B cell (primary cell): ENCODE measurements at regions not wholly inside any gene's neighbourhood (a gene's known extent, or its start where the extent isn't known, plus 50 kb on each side); places are given as distances from the start of the nearest gene placed in this dataset.

Experiments
- ATAC-seq: fragments of 200-7000 bp; cut with Tn5 transposase; one replicate; pipeline ENCODE4 v1.10.0; 2021; ENCODE audit warnings: low read depth, mild to moderate bottlenecking, moderate number of reproducible peaks, moderate library complexity
- CTCF ChIA-PET: fragments of 350-600 bp; sonication (Branson Sonifier 250); formaldehyde crosslinking; loops from one replicate; lab custom pipeline; 2021; ENCODE audit warnings: antibody characterized with exemption, inconsistent platforms; lab: Charles Lee
- POLR2A ChIA-PET: fragments of 350-600 bp; sonication (Branson Sonifier 250); formaldehyde crosslinking; loops from one replicate; lab custom pipeline; 2021; ENCODE audit warnings: antibody characterized with exemption; lab: Charles Lee
- DNase-seq: peaks from one replicate; pipeline ENCODE4 v3.0.0; 2013
- H2AFZ ChIP-seq: 2 replicates; pipeline ENCODE4 v1.6.1; 2012; ENCODE audit warnings: mild to moderate bottlenecking, low read depth, low read length; ENCODE audit not compliant: insufficient read depth, poor library complexity, severe bottlenecking
- H3K27ac ChIP-seq, 2 donors: 1 replicate in 1 of 2; 2 replicates in 1 of 2; pipeline ENCODE4 v1.5.1; 2012 to 2013; ENCODE audit warnings: low read length in 2 of 2, mild to moderate bottlenecking in 2 of 2, moderate library complexity in 1 of 2
- H3K27me3 ChIP-seq, 4 experiments: fragments of 200-600 bp in 1 of 4; sonication (generic) in 1 of 4; replicated peaks in 1 of 4; 1 replicate in 2 of 4; 2 replicates in 2 of 4; pipeline versions ENCODE4 v1.6.1 to v1.7.0; 2013 to 2016; ENCODE audit warnings: low read length in 3 of 4, mild to moderate bottlenecking in 2 of 4, mixed read lengths in 1 of 4, moderate library complexity in 1 of 4; ENCODE audit not compliant: insufficient read depth in 4 of 4, control insufficient read depth in 3 of 4; ENCODE audit errors: control extremely low read depth in 1 of 4
- H3K36me3 ChIP-seq, 2 experiments: replicated peaks in 1 of 2; 1 replicate in 1 of 2; 2 replicates in 1 of 2; pipeline versions ENCODE4 v1.6.1 to v1.7.1; 2013; ENCODE audit warnings: low read length in 1 of 2; ENCODE audit not compliant: insufficient read depth in 2 of 2, control insufficient read depth in 1 of 2; ENCODE audit errors: control extremely low read depth in 1 of 2, extremely low read depth in 1 of 2
- H3K4me1 ChIP-seq, 2 donors: fragments of 200-600 bp in 1 of 2; sonication (generic) in 1 of 2; 1 replicate in 1 of 2; 2 replicates in 1 of 2; pipeline versions ENCODE4 v1.5.1 to v1.6.1; 2013 to 2017; ENCODE audit warnings: low read length in 2 of 2; ENCODE audit not compliant: control insufficient read depth in 2 of 2, insufficient read depth in 2 of 2
- H3K4me2 ChIP-seq: replicated peaks from 2 replicates; pipeline ENCODE3; 2012; ENCODE audit warnings: mild to moderate bottlenecking, low read depth, low read length; ENCODE audit not compliant: poor library complexity, severe bottlenecking
- H3K4me3 ChIP-seq, 5 experiments: fragments of 200-600 bp in 1 of 5; sonication (generic) in 1 of 5; 1 replicate in 3 of 5; 2 replicates in 2 of 5; pipeline versions ENCODE4 v1.5.1 to v1.7.0; 2011 to 2016; ENCODE audit warnings: low read length in 4 of 5, mild to moderate bottlenecking in 4 of 5, low read depth in 2 of 5, control low read depth in 1 of 5, moderate library complexity in 1 of 5; ENCODE audit not compliant: insufficient read depth in 1 of 5; ENCODE audit errors: control extremely low read depth in 1 of 5, extremely low read depth in 1 of 5
- H3K79me2 ChIP-seq: fragments of 200-600 bp; sonication (generic); one replicate; pipeline ENCODE4 v1.6.0; 2016; ENCODE audit warnings: low read length; ENCODE audit not compliant: control insufficient read depth, insufficient read depth
- H3K9ac ChIP-seq: fragments of 200-600 bp; sonication (generic); 2 replicates; pipeline ENCODE4 v1.6.1; 2017; ENCODE audit warnings: mild to moderate bottlenecking, low read length, moderate library complexity
- H3K9me3 ChIP-seq, 3 donors: one replicate each; pipeline versions ENCODE4 v1.6.1 to v1.7.1; 2013; ENCODE audit warnings: low read length in 2 of 3; ENCODE audit not compliant: control insufficient read depth in 2 of 3, insufficient read depth in 1 of 3; ENCODE audit errors: control extremely low read depth in 1 of 3
- H4K20me1 ChIP-seq: 2 replicates; pipeline ENCODE4 v1.6.0; 2012; ENCODE audit warnings: mild to moderate bottlenecking, low read length; ENCODE audit not compliant: insufficient read depth, control insufficient read depth, poor library complexity, severe bottlenecking
- H3K27ac Mint-ChIP-seq: one replicate; pipeline ENCODE4 v1.8.0; 2021; ENCODE audit warnings: mixed read lengths
- H3K27me3 Mint-ChIP-seq: one replicate; pipeline ENCODE4 v1.8.0; 2021; ENCODE audit warnings: mixed read lengths
- H3K4me1 Mint-ChIP-seq: one replicate; pipeline ENCODE4 v1.8.0; 2021; ENCODE audit warnings: mixed read lengths
- H3K4me3 Mint-ChIP-seq: one replicate; pipeline ENCODE4 v1.8.0; 2021; ENCODE audit warnings: mixed read lengths
- H3K9me3 Mint-ChIP-seq: one replicate; pipeline ENCODE4 v1.8.0; 2022; ENCODE audit warnings: mixed read lengths; ENCODE audit not compliant: insufficient read depth
- EZH2 ChIP-seq: IDR thresholded peaks from 2 replicates; pipeline ENCODE4 v1.6.1; 2012; ENCODE audit warnings: borderline replicate concordance, low read depth, mild to moderate bottlenecking, moderate library complexity, low read length; ENCODE audit not compliant: insufficient read depth, poor library complexity, severe bottlenecking
- WGBS: methylation state at CpG from one replicate; pipeline ENCODE4 v1.1.5; 2013; ENCODE audit warnings: missing lambda C conversion rate; ENCODE audit not compliant: insufficient coverage; 5-methylcytosine and 5-hydroxymethylcytosine counted together
- intact Hi-C: fragments of 100-400 bp; cut with micrococcal nuclease; formaldehyde crosslinking; loops from one replicate; pipeline ENCODE4 v1.10.0; 2022
- TF ChIP-seq, protein P1 (sequence below): fragments of 200-600 bp; IDR thresholded peaks from one replicate; pipeline ENCODE4 v1.8.0; 2022; ENCODE audit warnings: antibody characterized with exemption, mild to moderate bottlenecking

DNA sequence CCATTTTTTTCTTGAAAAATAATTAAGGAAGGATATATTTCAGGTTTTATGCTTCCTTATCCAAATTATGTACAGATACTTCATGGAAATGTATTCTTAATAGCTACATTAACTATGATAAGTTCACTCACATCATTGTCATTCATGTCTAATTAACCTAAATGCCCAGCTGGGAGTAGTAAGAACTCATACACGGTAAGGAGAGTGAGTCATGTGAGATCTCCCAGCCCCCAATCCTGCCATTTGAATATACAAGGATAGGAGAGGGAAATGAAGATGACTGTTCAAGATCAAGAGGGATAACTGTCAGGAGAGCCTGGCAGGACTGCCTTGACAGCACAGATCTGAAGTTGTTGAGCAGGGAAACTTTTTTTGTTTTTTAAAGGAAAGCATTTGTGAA, 343.4 kb upstream of the USP15 start:
- Histone ChIP-seq H3K4me2 (no peak overlapping the region), H3K79me2 (no peaks in the 10 kb centered on the region), H4K20me1 (no peaks in the 10 kb centered on the region), H3K4me3 (no peak overlapping the region), H3K9me3 (no peaks in the 10 kb centered on the region), H3K4me1 (no peaks in the 10 kb centered on the region), H3K27ac (no peak overlapping the region), H3K27me3 (no peaks in the 10 kb centered on the region), H3K9ac (no peak overlapping the region), H3K36me3 (no peaks in the 10 kb centered on the region), H2AFZ (no peak overlapping the region)
- TF ChIP-seq, protein P1, sequence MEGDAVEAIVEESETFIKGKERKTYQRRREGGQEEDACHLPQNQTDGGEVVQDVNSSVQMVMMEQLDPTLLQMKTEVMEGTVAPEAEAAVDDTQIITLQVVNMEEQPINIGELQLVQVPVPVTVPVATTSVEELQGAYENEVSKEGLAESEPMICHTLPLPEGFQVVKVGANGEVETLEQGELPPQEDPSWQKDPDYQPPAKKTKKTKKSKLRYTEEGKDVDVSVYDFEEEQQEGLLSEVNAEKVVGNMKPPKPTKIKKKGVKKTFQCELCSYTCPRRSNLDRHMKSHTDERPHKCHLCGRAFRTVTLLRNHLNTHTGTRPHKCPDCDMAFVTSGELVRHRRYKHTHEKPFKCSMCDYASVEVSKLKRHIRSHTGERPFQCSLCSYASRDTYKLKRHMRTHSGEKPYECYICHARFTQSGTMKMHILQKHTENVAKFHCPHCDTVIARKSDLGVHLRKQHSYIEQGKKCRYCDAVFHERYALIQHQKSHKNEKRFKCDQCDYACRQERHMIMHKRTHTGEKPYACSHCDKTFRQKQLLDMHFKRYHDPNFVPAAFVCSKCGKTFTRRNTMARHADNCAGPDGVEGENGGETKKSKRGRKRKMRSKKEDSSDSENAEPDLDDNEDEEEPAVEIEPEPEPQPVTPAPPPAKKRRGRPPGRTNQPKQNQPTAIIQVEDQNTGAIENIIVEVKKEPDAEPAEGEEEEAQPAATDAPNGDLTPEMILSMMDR: no peak
- no peak for TF ChIP-seq EZH2
- ChIA-PET CTCF (no interaction called here), POLR2A (no interaction called here)
- H3K27me3 Mint-ChIP-seq: no peaks in the 10 kb centered on the region
- no peaks in the 10 kb centered on the region for H3K4me1 Mint-ChIP-seq
- intact Hi-C loops: no loop called here
- DNase-seq (no peak), ATAC-seq (no peak)
- no peak overlapping the region for H3K4me3 Mint-ChIP-seq
- WGBS: no CpG with 5 or more reads among the region's 1 CpG
- peaks cover 8% of the 10 kb centered on the region for H3K9me3 Mint-ChIP-seq
- H3K27ac Mint-ChIP-seq: no peak overlapping the region

DNA sequence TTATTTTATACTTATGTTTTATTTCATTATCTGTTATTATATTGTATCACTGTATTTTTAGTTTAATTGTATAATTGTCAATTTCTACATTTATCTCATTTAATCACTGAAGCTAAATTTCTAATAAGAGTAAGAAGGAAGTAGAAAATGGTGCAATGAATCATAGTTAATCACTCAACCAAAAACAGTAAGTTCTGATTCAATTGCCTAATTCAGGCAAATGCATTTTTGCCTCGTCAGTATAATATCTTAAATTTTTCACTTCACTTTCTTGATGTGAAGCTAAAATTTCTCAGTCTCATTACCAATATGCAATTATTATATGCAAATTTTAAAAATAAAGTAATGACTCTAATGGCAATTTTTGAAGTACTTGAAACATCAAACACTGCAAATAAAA, 340.5 kb upstream of the USP15 start:
- ChIA-PET CTCF (no interaction called here), POLR2A (no interaction called here)
- H3K9ac ChIP-seq: no peak overlapping the region
- H3K9me3 ChIP-seq: peaks cover 0 to 6% (median 0%) of the 10 kb centered on the region in 3 donors
- WGBS: no CpG with 5 or more reads among the region's 1 CpG
- no peak overlapping the region for H2AFZ ChIP-seq
- no peak for TF ChIP-seq EZH2
- TF ChIP-seq, protein P1: no peak
- H4K20me1 ChIP-seq: no peaks in the 10 kb centered on the region
- no peak overlapping the region for H3K4me3 ChIP-seq
- H3K4me2 ChIP-seq: no peak overlapping the region
- no peak for ATAC-seq
- intact Hi-C loops: no loop called here
- no peak overlapping the region for H3K27ac ChIP-seq
- H3K27me3 ChIP-seq: no peaks in the 10 kb centered on the region
- H3K79me2 ChIP-seq: no peaks in the 10 kb centered on the region
- no peak overlapping the region for H3K27ac Mint-ChIP-seq
- H3K4me3 Mint-ChIP-seq: no peak overlapping the region
- no peaks in the 10 kb centered on the region for H3K36me3 ChIP-seq
- H3K4me1 ChIP-seq: no peaks in the 10 kb centered on the region
- H3K9me3 Mint-ChIP-seq: peaks cover 8% of the 10 kb centered on the region
- no peaks in the 10 kb centered on the region for H3K27me3 Mint-ChIP-seq
- no peaks in the 10 kb centered on the region for H3K4me1 Mint-ChIP-seq
- DNase-seq: no peak
